SK-N-SH (cell line): ENCODE measurements at regions not wholly inside any gene's neighbourhood (a gene's known extent, or its start where the extent isn't known, plus 50 kb on each side); places are given as distances from the start of the nearest gene placed in this dataset.
A peak's percentile ranks its signal among the peaks of the same experiment; 100 is the strongest.

Experiments
- CTCF ChIA-PET: fragments of 300-600, 350-600 bp; formaldehyde crosslinking; extraction: SDS; loops from one replicate; lab custom pipeline; 2021; lab: Yijun Ruan, JAX
- POLR2A ChIA-PET: fragments of 350-600 bp; sonication (Branson Sonifier 250); formaldehyde crosslinking; extraction: SDS; loops from one replicate; lab custom pipeline; 2020; ENCODE audit warnings: antibody characterized with exemption, inconsistent platforms; lab: Yijun Ruan, JAX
- DNase-seq: peaks from one replicate; pipeline ENCODE4 v3.0.0; 2012
- H2AFZ ChIP-seq: fragments of 200-600 bp; sonication (generic); 2 replicates; pipeline ENCODE4 v1.8.1; 2016; ENCODE audit warnings: antibody characterized with exemption, mild to moderate bottlenecking, low read depth
- H3F3A ChIP-seq: fragments of 200-600 bp; sonication (generic); replicated peaks from 2 replicates; pipeline ENCODE3; 2016; ENCODE audit warnings: antibody characterized with exemption, mild to moderate bottlenecking; ENCODE audit not compliant: insufficient read depth
- H3K27ac ChIP-seq, 2 experiments: fragments of 200-500 bp in 1 of 2; fragments of 200-600 bp in 1 of 2; sonication (Bioruptor generic) in 1 of 2; sonication (generic), shearing (Covaris generic) in 1 of 2; 2 replicates each; pipeline versions ENCODE4 v1.5.1 to v1.6.1; 2014 to 2016; ENCODE audit warnings: low read depth in 2 of 2, inconsistent platforms in 1 of 2, low read length in 1 of 2, mild to moderate bottlenecking in 1 of 2, mixed read lengths in 1 of 2
- H3K27me3 ChIP-seq: fragments of 200-600 bp; sonication (generic), shearing (Covaris generic); 2 replicates; pipeline ENCODE4 v1.6.1; 2016; ENCODE audit warnings: mixed run types; ENCODE audit not compliant: insufficient read depth
- H3K36me3 ChIP-seq, 2 experiments: fragments of 200-500 bp in 1 of 2; fragments of 200-600 bp in 1 of 2; sonication (Bioruptor generic) in 1 of 2; sonication (generic) in 1 of 2; replicated peaks in 1 of 2; 2 replicates each; pipeline versions ENCODE3 to v1.5.1; 2014 to 2016; ENCODE audit warnings: low read length in 1 of 2, mild to moderate bottlenecking in 1 of 2; ENCODE audit not compliant: insufficient read depth in 2 of 2, control insufficient read depth in 1 of 2
- H3K4me1 ChIP-seq, 2 experiments: fragments of 200-500 bp in 1 of 2; fragments of 200-600 bp in 1 of 2; sonication (Bioruptor generic) in 1 of 2; sonication (generic), shearing (Covaris generic) in 1 of 2; 2 replicates each; pipeline versions ENCODE4 v1.5.1 to v1.6.1; 2014 to 2016; ENCODE audit warnings: low read depth in 1 of 2, low read length in 1 of 2, mixed run types in 1 of 2; ENCODE audit not compliant: insufficient read depth in 2 of 2, control insufficient read depth in 1 of 2
- H3K4me2 ChIP-seq: fragments of 200-600 bp; sonication (generic), shearing (Covaris generic); 2 replicates; pipeline ENCODE4 v1.6.1; 2017; ENCODE audit warnings: mixed run types
- H3K4me3 ChIP-seq, 2 experiments: fragments of 200-500 bp in 1 of 2; fragments of 200-600 bp in 1 of 2; sonication (Bioruptor generic) in 1 of 2; sonication (generic), shearing (Covaris generic) in 1 of 2; 2 replicates each; pipeline versions ENCODE4 v1.5.1 to v1.8.1; 2014 to 2016; ENCODE audit warnings: low read depth in 2 of 2, inconsistent platforms in 1 of 2, low read length in 1 of 2, mild to moderate bottlenecking in 1 of 2, mixed read lengths in 1 of 2, moderate library complexity in 1 of 2
- H3K79me2 ChIP-seq: fragments of 200-600 bp; sonication (generic); 2 replicates; pipeline ENCODE4 v1.8.1; 2017; ENCODE audit warnings: mild to moderate bottlenecking; ENCODE audit not compliant: insufficient read depth
- H3K9ac ChIP-seq: fragments of 200-600 bp; sonication (generic); 2 replicates; pipeline ENCODE4 v1.6.1; 2017; ENCODE audit warnings: mixed run types
- H3K9me2 ChIP-seq: fragments of 200-600 bp; sonication (generic); 2 replicates; pipeline ENCODE4 v1.6.1; 2017; ENCODE audit warnings: mixed run types
- H3K9me3 ChIP-seq: fragments of 200-600 bp; sonication (generic); 2 replicates; pipeline ENCODE4 v1.6.1; 2017; ENCODE audit warnings: mixed run types, mild to moderate bottlenecking, moderate library complexity
- H4K20me1 ChIP-seq: fragments of 200-600 bp; sonication (generic); 2 replicates; pipeline ENCODE4 v1.6.1; 2017; ENCODE audit warnings: mild to moderate bottlenecking, mixed run types; ENCODE audit not compliant: insufficient read depth
- CTCF ChIP-seq: fragments of 200-600 bp; sonication (generic); IDR thresholded peaks from 2 replicates; pipeline ENCODE4 v1.6.1; 2017; ENCODE audit warnings: antibody characterized with exemption, mild to moderate bottlenecking, moderate library complexity
- ELF1 ChIP-seq: IDR thresholded peaks from 2 replicates; pipeline ENCODE4 v1.4.0; 2012
- EP300 ChIP-seq, 2 experiments: IDR thresholded peaks; 2 replicates each; pipeline versions ENCODE4 v1.4.0 to v1.6.1; 2012; ENCODE audit warnings: borderline replicate concordance in 1 of 2, low read depth in 1 of 2, low read length in 1 of 2
- EZH2phosphoT487 ChIP-seq: fragments of 200-600 bp; sonication (generic); IDR thresholded peaks from 2 replicates; pipeline ENCODE4 v1.6.1; 2017; ENCODE audit warnings: low read depth, mixed run types, mild to moderate bottlenecking, antibody characterized with exemption, moderate library complexity, borderline replicate concordance
- FOXJ3 ChIP-seq: sonication (generic); formaldehyde crosslinking; IDR thresholded peaks from 2 replicates; pipeline ENCODE4 v1.5.1; 2020; ENCODE audit warnings: mild to moderate bottlenecking, missing genetic modification reagents
- GATA2 ChIP-seq: sonication (generic); formaldehyde crosslinking; IDR thresholded peaks from 2 replicates; pipeline ENCODE4 v1.5.0; 2020; ENCODE audit warnings: mild to moderate bottlenecking, missing genetic modification reagents
- IRF3 ChIP-seq: fragments of 150-350 bp; IDR thresholded peaks from 2 replicates; pipeline ENCODE4 v1.6.1; 2016; ENCODE audit warnings: mild to moderate bottlenecking, low read depth, low read length
- JUND ChIP-seq: IDR thresholded peaks from 2 replicates; pipeline ENCODE4 v1.4.0; 2012
- MAX ChIP-seq: IDR thresholded peaks from 2 replicates; pipeline ENCODE4 v1.4.0; 2012; ENCODE audit warnings: low read depth
- NFIC ChIP-seq: IDR thresholded peaks from 2 replicates; pipeline ENCODE4 v1.4.0; 2012; ENCODE audit warnings: borderline replicate concordance
- PBX3 ChIP-seq: IDR thresholded peaks from 2 replicates; pipeline ENCODE4; 2012
- RAD21 ChIP-seq: IDR thresholded peaks from 2 replicates; pipeline ENCODE4 v1.6.1; 2012; ENCODE audit warnings: mild to moderate bottlenecking, low read length
- RCOR1 ChIP-seq: fragments of 150-350 bp; IDR thresholded peaks from 2 replicates; pipeline ENCODE4 v1.6.1; 2017; ENCODE audit warnings: antibody characterized with exemption, low read length
- RXRA ChIP-seq: IDR thresholded peaks from 2 replicates; pipeline ENCODE4 v1.4.0; 2012; ENCODE audit warnings: low read depth, mild to moderate bottlenecking, borderline replicate concordance
- TAF1 ChIP-seq: IDR thresholded peaks from 2 replicates; pipeline ENCODE4 v1.6.1; 2012; ENCODE audit warnings: low read depth, mild to moderate bottlenecking, low read length, moderate library complexity, borderline replicate concordance
- WGBS: methylation state at CpG from one replicate; pipeline ENCODE4 v1.1.6; 2017; ENCODE audit warnings: low lambda C conversion rate; 5-methylcytosine and 5-hydroxymethylcytosine counted together

GRCh38 chr9:23586906-23587305 lies 239.1 kb downstream of the ELAVL2 start:
- Histone ChIP-seq H3K4me1 (peaks cover 0 to 9% of the 10 kb centered on the region in 2 experiments; a peak in 2 of 4 replicates), H3K4me2 (no peak overlapping the region), H2AFZ (no peak overlapping the region), H4K20me1 (no peaks in the 10 kb centered on the region), H3F3A (no peaks in the 10 kb centered on the region), H3K79me2 (no peaks in the 10 kb centered on the region), H3K27me3 (no peaks in the 10 kb centered on the region), H3K4me3 (no peak overlapping the region), H3K27ac (peak overlapping the region in 1 of 2 experiments; percentile 74; a peak in 2 of 4 replicates), H3K9ac (no peak overlapping the region), H3K9me3 (no peaks in the 10 kb centered on the region), H3K9me2 (no peaks in the 10 kb centered on the region), H3K36me3 (no peaks in the 10 kb centered on the region)
- WGBS: 23% methylated on average over 1 of the region's 1 CpG
- TF ChIP-seq PBX3 (no peak), MAX (no peak), GATA2 (CRISPR knock-in tag) (peak; percentile 57), RCOR1 (0 out of 2 replicates have a peak, but pooled peaks have one; percentile 6), CTCF (no peak), EP300 (IDR thresholded peaks at IDR 0.05; ENCODE audit: borderline replicate concordance in 1 of 2, low read depth in 1 of 2, low read length in 1 of 2) (peak in 1 of 2 experiments; percentile 51; a peak in 1 of 4 replicates), EZH2phosphoT487 (no peak), NFIC (no peak)
- DNase-seq: peak; percentile 29
- ChIA-PET CTCF (interaction anchor here (0.6 to 1.8 kb wide), 3 partner anchors 10 to 431 kb away, joined by 3 to 11 read pairs (median 3); no protein-coding TSS in a partner anchor), POLR2A (interaction anchor here (1.1 kb wide), 1 partner anchor 48 kb away, joined by 3 read pairs; no protein-coding TSS in a partner anchor)

- no peak overlapping the region for H2AFZ ChIP-seq
- H3K4me2 ChIP-seq: no peak overlapping the region
- no peak for DNase-seq
- TF ChIP-seq IRF3 (no peak), TAF1 (no peak), PBX3 (no peak), ELF1 (no peak), JUND (no peak), FOXJ3 (CRISPR knock-in tag) (no peak), RAD21 (no peak), RCOR1 (no peak), CTCF (no peak), MAX (no peak), RXRA (no peak)
Observed at GRCh38 chr9:23587433-23587832, 238.6 kb downstream of the ELAVL2 start.

More at GRCh38 chr9:23587433-23587832, 238.6 kb downstream of the ELAVL2 start:
- CTCF ChIA-PET: interaction anchor here (0.6 to 1.8 kb wide), 4 partner anchors 9 to 743 kb away, joined by 3 to 11 read pairs (median 4); no protein-coding TSS in a partner anchor
- H3K79me2 ChIP-seq: no peaks in the 10 kb centered on the region
- H3K27ac ChIP-seq: peak overlapping the region in 1 of 2 experiments; percentile 72; a peak in 2 of 4 replicates
- H4K20me1 ChIP-seq: no peaks in the 10 kb centered on the region
- 15% methylated on average over 3 of the region's 3 CpGs for WGBS
- H3F3A ChIP-seq: no peaks in the 10 kb centered on the region
- H3K9me3 ChIP-seq: no peaks in the 10 kb centered on the region
- H3K27me3 ChIP-seq: no peaks in the 10 kb centered on the region
- no peaks in the 10 kb centered on the region for H3K9me2 ChIP-seq
- no peak overlapping the region for H3K9ac ChIP-seq
- peaks cover 0 to 9% of the 10 kb centered on the region in 2 experiments; a peak in 2 of 4 replicates for H3K4me1 ChIP-seq
- no peak overlapping the region for H3K4me3 ChIP-seq
- POLR2A ChIA-PET: interaction anchor here (1.1 kb wide), 1 partner anchor 49 kb away, joined by 3 read pairs; no protein-coding TSS in a partner anchor
- H3K36me3 ChIP-seq: no peaks in the 10 kb centered on the region
